ENCODE measurements at regions not wholly inside any gene's neighbourhood (a gene's known extent, or its start where the extent isn't known, plus 50 kb on each side); places are given as distances from the start of the nearest gene placed in this dataset.

GRCh38 chr22:19622061-19622441 is 92.3 kb upstream of the SEPTIN5 start:
- no peaks in the 10 kb centered on the region for H3K36me3 Mint-ChIP-seq (ENCODE audit: low read depth)
- H3K4me3 Mint-ChIP-seq, result no peak overlapping the region
- no peak for TF ChIP-seq CTCF (IDR thresholded peaks at IDR 0.05)
- H3K27me3 Mint-ChIP-seq (ENCODE audit: insufficient read depth), result peaks cover 53% of the 10 kb centered on the region
- no peak overlapping the region for H3K27ac Mint-ChIP-seq
- no peaks in the 10 kb centered on the region; the same call in 1 of the 2 replicates for H3K4me1 Mint-ChIP-seq (ENCODE audit: low read depth)
- no peak for DNase-seq
- H3K9me3 Mint-ChIP-seq, result no peaks in the 10 kb centered on the region

DNA sequence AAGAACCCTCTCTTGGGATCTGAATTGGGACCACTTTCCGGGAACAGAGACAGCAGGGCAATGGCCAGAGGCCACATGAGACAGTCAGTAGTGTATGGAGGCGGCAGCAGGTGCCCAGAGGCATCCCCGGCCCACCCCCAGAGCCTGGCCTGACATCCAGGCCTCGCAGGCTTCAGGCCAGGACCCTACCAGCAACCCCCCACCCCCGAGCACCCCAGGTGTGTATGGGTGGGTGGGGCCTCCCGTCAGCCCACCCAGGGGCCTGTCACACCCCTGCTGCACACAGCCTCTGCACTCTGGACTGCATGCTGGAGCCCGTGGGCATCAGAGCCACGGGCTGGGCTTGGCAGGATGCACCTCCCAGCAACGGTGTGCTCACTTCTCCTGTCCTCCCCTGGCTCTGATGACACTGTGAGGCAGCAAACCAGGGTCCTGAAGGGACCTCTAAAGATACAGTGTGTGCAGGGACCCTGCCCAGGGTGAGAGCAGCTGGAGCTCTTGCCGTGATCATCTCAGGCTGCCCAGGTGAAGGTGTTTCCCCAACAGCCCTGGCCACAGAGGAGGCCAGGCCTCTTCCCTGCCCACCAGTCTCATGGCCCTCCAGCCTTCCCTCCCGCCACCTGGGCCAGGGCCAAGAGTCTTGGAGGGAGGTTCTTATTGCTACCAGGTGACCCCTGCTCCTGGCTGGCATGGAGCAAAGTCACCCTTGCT is 88.8 kb upstream of the SEPTIN5 start:
- Mint-ChIP-seq H3K27me3 (ENCODE audit: insufficient read depth) (peaks cover 40% of the 10 kb centered on the region), H3K9me3 (no peaks in the 10 kb centered on the region), H3K36me3 (ENCODE audit: low read depth) (no peaks in the 10 kb centered on the region), H3K4me3 (no peak overlapping the region), H3K4me1 (ENCODE audit: low read depth) (no peaks in the 10 kb centered on the region; the same call in 1 of the 2 replicates), H3K27ac (no peak overlapping the region)
- DNase-seq, result no peak
- TF ChIP-seq CTCF (IDR thresholded peaks at IDR 0.05), result no peak

- Mint-ChIP-seq H3K9me3 (no peaks in the 10 kb centered on the region), H3K36me3 (ENCODE audit: low read depth) (no peaks in the 10 kb centered on the region), H3K27me3 (ENCODE audit: insufficient read depth) (peaks cover 38% of the 10 kb centered on the region), H3K4me3 (no peak overlapping the region), H3K4me1 (ENCODE audit: low read depth) (no peaks in the 10 kb centered on the region; the same call in 1 of the 2 replicates), H3K27ac (no peak overlapping the region)
- no peak for DNase-seq
- TF ChIP-seq CTCF (IDR thresholded peaks at IDR 0.05), result no peak
These were observed 88.2 kb upstream of the SEPTIN5 start for GRCh38 chr22:19626042-19626587.

DNA sequence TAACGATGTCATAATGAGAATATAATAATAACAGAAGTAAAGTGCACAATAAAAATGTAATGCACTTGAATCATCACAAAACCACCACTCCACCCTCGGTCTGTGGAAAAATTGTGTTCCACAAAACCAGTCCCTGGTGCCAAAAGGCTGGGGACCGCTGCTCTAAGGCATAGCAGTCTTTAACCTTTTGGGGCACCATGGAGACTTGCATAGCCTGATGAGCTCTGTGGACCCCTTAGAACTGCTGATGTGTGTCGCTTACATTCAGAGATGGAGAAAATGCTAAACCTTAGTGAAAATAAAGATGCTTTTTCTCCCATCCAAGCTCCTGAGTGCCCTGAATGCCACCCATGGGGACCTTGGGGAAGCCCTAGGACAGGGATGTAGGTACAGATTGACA is 87.6 kb upstream of the SEPTIN5 start:
- H3K36me3 Mint-ChIP-seq (ENCODE audit: low read depth), result no peaks in the 10 kb centered on the region
- peaks cover 35% of the 10 kb centered on the region for H3K27me3 Mint-ChIP-seq (ENCODE audit: insufficient read depth)
- no peak for TF ChIP-seq CTCF (IDR thresholded peaks at IDR 0.05)
- no peak overlapping the region for H3K27ac Mint-ChIP-seq
- DNase-seq, result no peak
- H3K4me3 Mint-ChIP-seq, result no peak overlapping the region
- no peaks in the 10 kb centered on the region for H3K9me3 Mint-ChIP-seq
- no peaks in the 10 kb centered on the region; the same call in 1 of the 2 replicates for H3K4me1 Mint-ChIP-seq (ENCODE audit: low read depth)

DNA sequence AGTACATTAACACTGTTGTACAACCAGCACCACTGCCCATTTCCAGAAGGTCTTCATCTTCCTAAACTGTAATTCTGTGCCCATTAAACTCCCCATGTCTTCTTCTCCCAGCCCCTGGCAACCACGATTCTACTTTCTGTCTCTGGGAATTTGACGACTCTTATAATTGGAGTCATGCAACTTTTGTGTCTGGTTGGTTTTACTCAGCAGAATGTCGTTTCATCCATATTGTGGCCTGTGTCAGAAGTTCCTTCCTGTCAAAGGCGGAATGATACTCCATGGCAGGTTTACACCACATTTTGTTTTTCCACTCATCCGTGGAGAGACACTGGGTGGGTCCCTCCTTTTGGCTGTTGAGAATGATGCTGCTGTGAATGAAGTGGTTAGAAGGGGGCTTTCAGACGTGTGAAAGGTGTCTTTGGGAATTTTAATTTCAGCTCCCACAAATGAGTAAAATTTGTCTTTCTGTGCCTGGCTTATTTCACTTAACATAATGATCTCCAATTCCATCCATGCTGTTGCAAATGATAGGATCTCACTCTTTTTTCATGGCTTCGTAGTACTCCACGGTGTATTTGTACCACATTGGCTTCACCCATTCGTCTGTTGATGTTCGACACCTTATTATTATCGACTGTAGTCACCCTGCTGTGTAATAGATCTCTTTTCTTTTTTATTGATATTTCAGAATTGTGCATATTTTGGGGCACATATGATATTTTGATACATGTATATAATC is 86.1 kb upstream of the SEPTIN5 start:
- DNase-seq, result no peak
- Mint-ChIP-seq H3K4me1 (ENCODE audit: low read depth) (peaks cover 11% of the 10 kb centered on the region), H3K27ac (no peak overlapping the region), H3K4me3 (no peak overlapping the region), H3K9me3 (no peaks in the 10 kb centered on the region), H3K27me3 (ENCODE audit: insufficient read depth) (peaks cover 33% of the 10 kb centered on the region), H3K36me3 (ENCODE audit: low read depth) (no peaks in the 10 kb centered on the region)
- TF ChIP-seq CTCF (IDR thresholded peaks at IDR 0.05), result no peak
